HEK293 (cell line): ENCODE measurements at regions not wholly inside any gene's neighbourhood (a gene's known extent, or its start where the extent isn't known, plus 50 kb on each side); places are given as distances from the start of the nearest gene placed in this dataset.

Experiments
- BCL11A ChIP-seq: fragments of 450-650 bp; formaldehyde crosslinking; IDR thresholded peaks from 2 replicates; pipeline ENCODE4 v1.5.1; 2016; ENCODE audit warnings: low read depth, missing biosample characterization, missing genetic modification characterization
- MEIS1 ChIP-seq: sonication (generic); formaldehyde crosslinking; IDR thresholded peaks from 2 replicates; pipeline ENCODE4 v1.8.1; 2022; ENCODE audit warnings: missing genetic modification reagents, mild to moderate bottlenecking, borderline replicate concordance
- SCRT1 ChIP-seq: fragments of 450-650 bp; formaldehyde crosslinking; IDR thresholded peaks from 2 replicates; pipeline ENCODE4 v1.5.1; 2016; ENCODE audit warnings: missing biosample characterization, missing genetic modification characterization, borderline replicate concordance
- ZBTB17 ChIP-seq: fragments of 450-650 bp; formaldehyde crosslinking; IDR thresholded peaks from 2 replicates; pipeline ENCODE4 v1.5.1; 2016; ENCODE audit warnings: missing biosample characterization, missing genetic modification characterization
- ZBTB21 ChIP-seq: fragments of 450-650 bp; formaldehyde crosslinking; IDR thresholded peaks from 2 replicates; pipeline ENCODE4 v1.5.1; 2017; ENCODE audit warnings: missing biosample characterization, missing genetic modification characterization
- ZNF138 ChIP-seq: fragments of 450-650 bp; formaldehyde crosslinking; IDR thresholded peaks from 2 replicates; pipeline ENCODE4 v1.5.1; 2016; ENCODE audit warnings: missing biosample characterization, missing genetic modification characterization, borderline replicate concordance
- ZNF140 ChIP-seq: fragments of 450-650 bp; formaldehyde crosslinking; IDR thresholded peaks from 2 replicates; pipeline ENCODE4 v1.5.1; 2016; ENCODE audit warnings: missing biosample characterization, missing genetic modification characterization
- ZNF266 ChIP-seq: fragments of 450-650 bp; formaldehyde crosslinking; IDR thresholded peaks from 2 replicates; pipeline ENCODE4 v1.5.1; 2016; ENCODE audit warnings: missing biosample characterization, missing genetic modification characterization, low read depth
- TF ChIP-seq, protein P1 (sequence below): fragments of 450-650 bp; formaldehyde crosslinking; IDR thresholded peaks from 2 replicates; pipeline ENCODE4 v1.5.1; 2016; ENCODE audit warnings: missing biosample characterization, missing genetic modification characterization
- TF ChIP-seq, protein P2 (sequence below): fragments of 450-650 bp; formaldehyde crosslinking; IDR thresholded peaks from 2 replicates; pipeline ENCODE4 v1.5.1; 2016; ENCODE audit warnings: missing biosample characterization, missing genetic modification characterization
- TF ChIP-seq, protein P3 (sequence below): fragments of 450-650 bp; formaldehyde crosslinking; IDR thresholded peaks from 2 replicates; pipeline ENCODE4 v1.5.1; 2016; ENCODE audit warnings: missing biosample characterization, missing genetic modification characterization
- TF ChIP-seq, protein P4 (sequence below): fragments of 450-650 bp; formaldehyde crosslinking; IDR thresholded peaks from 2 replicates; pipeline ENCODE4 v1.5.1; 2016; ENCODE audit warnings: missing biosample characterization, missing genetic modification characterization

DNA sequence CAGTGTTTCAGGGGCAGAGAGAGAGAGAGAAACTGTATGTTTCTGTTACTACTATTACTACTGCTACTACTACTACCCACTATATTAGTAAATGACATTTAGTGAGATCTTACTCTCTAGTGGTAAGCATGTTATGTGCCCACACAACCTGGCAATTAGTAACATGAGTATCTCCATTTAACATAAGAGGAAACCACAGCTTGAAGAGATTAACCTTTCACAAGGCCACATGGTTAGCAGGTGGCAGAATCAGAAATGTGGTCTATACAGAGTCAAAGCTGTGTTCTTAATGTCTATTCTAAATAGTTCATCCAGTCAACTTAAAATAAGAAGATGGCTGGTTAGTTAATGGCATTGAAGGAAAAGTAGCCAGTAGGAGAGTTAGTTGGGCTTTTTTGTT, 961.6 kb downstream of the MCTP2 start:
- no peak for TF ChIP-seq ZBTB21
- TF ChIP-seq, protein P1, sequence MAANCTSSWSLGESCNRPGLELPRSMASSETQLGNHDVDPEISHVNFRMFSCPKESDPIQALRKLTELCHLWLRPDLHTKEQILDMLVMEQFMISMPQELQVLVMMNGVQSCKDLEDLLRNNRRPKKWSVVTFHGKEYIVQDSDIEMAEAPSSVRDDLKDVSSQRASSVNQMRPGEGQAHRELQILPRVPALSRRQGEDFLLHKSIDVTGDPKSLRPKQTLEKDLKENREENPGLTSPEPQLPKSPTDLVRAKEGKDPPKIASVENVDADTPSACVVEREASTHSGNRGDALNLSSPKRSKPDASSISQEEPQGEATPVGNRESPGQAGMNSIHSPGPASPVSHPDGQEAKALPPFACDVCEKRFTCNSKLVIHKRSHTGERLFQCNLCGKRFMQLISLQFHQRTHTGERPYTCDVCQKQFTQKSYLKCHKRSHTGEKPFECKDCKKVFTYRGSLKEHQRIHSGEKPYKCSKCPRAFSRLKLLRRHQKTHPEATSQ (tag by site-specific recombination): no peak
- no peak for TF ChIP-seq MEIS1 (CRISPR knock-in tag)
- TF ChIP-seq, protein P2, sequence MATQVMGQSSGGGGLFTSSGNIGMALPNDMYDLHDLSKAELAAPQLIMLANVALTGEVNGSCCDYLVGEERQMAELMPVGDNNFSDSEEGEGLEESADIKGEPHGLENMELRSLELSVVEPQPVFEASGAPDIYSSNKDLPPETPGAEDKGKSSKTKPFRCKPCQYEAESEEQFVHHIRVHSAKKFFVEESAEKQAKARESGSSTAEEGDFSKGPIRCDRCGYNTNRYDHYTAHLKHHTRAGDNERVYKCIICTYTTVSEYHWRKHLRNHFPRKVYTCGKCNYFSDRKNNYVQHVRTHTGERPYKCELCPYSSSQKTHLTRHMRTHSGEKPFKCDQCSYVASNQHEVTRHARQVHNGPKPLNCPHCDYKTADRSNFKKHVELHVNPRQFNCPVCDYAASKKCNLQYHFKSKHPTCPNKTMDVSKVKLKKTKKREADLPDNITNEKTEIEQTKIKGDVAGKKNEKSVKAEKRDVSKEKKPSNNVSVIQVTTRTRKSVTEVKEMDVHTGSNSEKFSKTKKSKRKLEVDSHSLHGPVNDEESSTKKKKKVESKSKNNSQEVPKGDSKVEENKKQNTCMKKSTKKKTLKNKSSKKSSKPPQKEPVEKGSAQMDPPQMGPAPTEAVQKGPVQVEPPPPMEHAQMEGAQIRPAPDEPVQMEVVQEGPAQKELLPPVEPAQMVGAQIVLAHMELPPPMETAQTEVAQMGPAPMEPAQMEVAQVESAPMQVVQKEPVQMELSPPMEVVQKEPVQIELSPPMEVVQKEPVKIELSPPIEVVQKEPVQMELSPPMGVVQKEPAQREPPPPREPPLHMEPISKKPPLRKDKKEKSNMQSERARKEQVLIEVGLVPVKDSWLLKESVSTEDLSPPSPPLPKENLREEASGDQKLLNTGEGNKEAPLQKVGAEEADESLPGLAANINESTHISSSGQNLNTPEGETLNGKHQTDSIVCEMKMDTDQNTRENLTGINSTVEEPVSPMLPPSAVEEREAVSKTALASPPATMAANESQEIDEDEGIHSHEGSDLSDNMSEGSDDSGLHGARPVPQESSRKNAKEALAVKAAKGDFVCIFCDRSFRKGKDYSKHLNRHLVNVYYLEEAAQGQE (tag by site-specific recombination): no peak
- TF ChIP-seq, protein P3, sequence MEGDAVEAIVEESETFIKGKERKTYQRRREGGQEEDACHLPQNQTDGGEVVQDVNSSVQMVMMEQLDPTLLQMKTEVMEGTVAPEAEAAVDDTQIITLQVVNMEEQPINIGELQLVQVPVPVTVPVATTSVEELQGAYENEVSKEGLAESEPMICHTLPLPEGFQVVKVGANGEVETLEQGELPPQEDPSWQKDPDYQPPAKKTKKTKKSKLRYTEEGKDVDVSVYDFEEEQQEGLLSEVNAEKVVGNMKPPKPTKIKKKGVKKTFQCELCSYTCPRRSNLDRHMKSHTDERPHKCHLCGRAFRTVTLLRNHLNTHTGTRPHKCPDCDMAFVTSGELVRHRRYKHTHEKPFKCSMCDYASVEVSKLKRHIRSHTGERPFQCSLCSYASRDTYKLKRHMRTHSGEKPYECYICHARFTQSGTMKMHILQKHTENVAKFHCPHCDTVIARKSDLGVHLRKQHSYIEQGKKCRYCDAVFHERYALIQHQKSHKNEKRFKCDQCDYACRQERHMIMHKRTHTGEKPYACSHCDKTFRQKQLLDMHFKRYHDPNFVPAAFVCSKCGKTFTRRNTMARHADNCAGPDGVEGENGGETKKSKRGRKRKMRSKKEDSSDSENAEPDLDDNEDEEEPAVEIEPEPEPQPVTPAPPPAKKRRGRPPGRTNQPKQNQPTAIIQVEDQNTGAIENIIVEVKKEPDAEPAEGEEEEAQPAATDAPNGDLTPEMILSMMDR (tag by site-specific recombination): no peak
- TF ChIP-seq SCRT1: no peak
- no peak for TF ChIP-seq ZNF140 (tag by site-specific recombination)
- no peak for TF ChIP-seq ZNF266 (tag by site-specific recombination)
- TF ChIP-seq ZNF138 (tag by site-specific recombination): no peak
- no peak for TF ChIP-seq ZBTB17 (tag by site-specific recombination)
- TF ChIP-seq, protein P4, sequence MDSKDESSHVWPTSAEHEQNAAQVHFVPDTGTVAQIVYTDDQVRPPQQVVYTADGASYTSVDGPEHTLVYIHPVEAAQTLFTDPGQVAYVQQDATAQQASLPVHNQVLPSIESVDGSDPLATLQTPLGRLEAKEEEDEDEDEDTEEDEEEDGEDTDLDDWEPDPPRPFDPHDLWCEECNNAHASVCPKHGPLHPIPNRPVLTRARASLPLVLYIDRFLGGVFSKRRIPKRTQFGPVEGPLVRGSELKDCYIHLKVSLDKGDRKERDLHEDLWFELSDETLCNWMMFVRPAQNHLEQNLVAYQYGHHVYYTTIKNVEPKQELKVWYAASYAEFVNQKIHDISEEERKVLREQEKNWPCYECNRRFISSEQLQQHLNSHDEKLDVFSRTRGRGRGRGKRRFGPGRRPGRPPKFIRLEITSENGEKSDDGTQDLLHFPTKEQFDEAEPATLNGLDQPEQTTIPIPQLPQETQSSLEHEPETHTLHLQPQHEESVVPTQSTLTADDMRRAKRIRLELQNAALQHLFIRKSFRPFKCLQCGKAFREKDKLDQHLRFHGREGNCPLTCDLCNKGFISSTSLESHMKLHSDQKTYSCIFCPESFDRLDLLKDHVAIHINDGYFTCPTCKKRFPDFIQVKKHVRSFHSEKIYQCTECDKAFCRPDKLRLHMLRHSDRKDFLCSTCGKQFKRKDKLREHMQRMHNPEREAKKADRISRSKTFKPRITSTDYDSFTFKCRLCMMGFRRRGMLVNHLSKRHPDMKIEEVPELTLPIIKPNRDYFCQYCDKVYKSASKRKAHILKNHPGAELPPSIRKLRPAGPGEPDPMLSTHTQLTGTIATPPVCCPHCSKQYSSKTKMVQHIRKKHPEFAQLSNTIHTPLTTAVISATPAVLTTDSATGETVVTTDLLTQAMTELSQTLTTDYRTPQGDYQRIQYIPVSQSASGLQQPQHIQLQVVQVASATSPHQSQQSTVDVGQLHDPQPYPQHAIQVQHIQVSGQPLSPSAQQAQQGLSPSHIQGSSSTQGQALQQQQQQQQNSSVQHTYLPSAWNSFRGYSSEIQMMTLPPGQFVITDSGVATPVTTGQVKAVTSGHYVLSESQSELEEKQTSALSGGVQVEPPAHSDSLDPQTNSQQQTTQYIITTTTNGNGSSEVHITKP (tag by site-specific recombination): no peak
- TF ChIP-seq BCL11A: no peak
